SJSA1 (cell line): ENCODE measurements at regions not wholly inside any gene's neighbourhood (a gene's known extent, or its start where the extent isn't known, plus 50 kb on each side); places are given as distances from the start of the nearest gene placed in this dataset.
"Not testable (repeated sequence)": the region's sequence is repeated elsewhere in the genome, so short reads cannot be mapped to it uniquely, and the experiment has no call there.

Experiments used
- DNase-seq, 2 experiments: peaks; one replicate each; pipeline ENCODE4 v3.0.0-alpha.2; 2015 to 2020; ENCODE audit warnings: low spot score in 2 of 2, low read depth in 1 of 2
- H3K27ac ChIP-seq: fragments of 250-450 bp; sonication (Bioruptor Pico); 2 replicates; pipeline ENCODE4 v1.5.1; 2020; ENCODE audit warnings: mild to moderate bottlenecking, moderate library complexity
- H3K27me3 ChIP-seq: fragments of 250-450 bp; sonication (Bioruptor Pico); replicated peaks from 2 replicates; pipeline ENCODE4 v1.5.1; 2020; ENCODE audit warnings: mild to moderate bottlenecking, moderate library complexity
- H3K36me3 ChIP-seq: fragments of 250-450 bp; sonication (Bioruptor Pico); 2 replicates; pipeline ENCODE4 v1.5.1; 2020; ENCODE audit warnings: mild to moderate bottlenecking
- H3K4me1 ChIP-seq: fragments of 250-450 bp; sonication (Bioruptor Pico); replicated peaks from 2 replicates; pipeline ENCODE4 v1.6.1; 2021; ENCODE audit warnings: mild to moderate bottlenecking
- H3K4me3 ChIP-seq: fragments of 250-450 bp; sonication (Bioruptor Pico); 2 replicates; pipeline ENCODE4 v1.5.1; 2020; ENCODE audit warnings: mild to moderate bottlenecking
- H3K9me3 ChIP-seq: fragments of 250-450 bp; sonication (Bioruptor Pico); replicated peaks from 2 replicates; pipeline ENCODE4 v1.5.1; 2020; ENCODE audit warnings: mild to moderate bottlenecking

GRCh38 chr6:94559829-94560537, 1017.4 kb upstream of the MANEA start:
- H3K4me3 ChIP-seq: no peak overlapping the region
- H3K27ac ChIP-seq: no peak overlapping the region
- no peaks in the 10 kb centered on the region for H3K36me3 ChIP-seq
- H3K27me3 ChIP-seq: no peaks in the 10 kb centered on the region
- DNase-seq: no peak
- H3K9me3 ChIP-seq: no peaks in the 10 kb centered on the region
- H3K4me1 ChIP-seq: no peaks in the 10 kb centered on the region

- not testable (repeated sequence) for DNase-seq, H3K36me3 ChIP-seq, H3K27ac ChIP-seq, H3K9me3 ChIP-seq, H3K4me3 ChIP-seq, H3K27me3 ChIP-seq, H3K4me1 ChIP-seq
These were observed 1020.1 kb upstream of the MANEA start for GRCh38 chr6:94557207-94557606.

- Histone ChIP-seq H3K27ac (no peak overlapping the region), H3K4me1 (no peaks in the 10 kb centered on the region), H3K36me3 (no peaks in the 10 kb centered on the region), H3K9me3 (no peaks in the 10 kb centered on the region; the same call in 1 of the 2 replicates), H3K4me3 (no peak overlapping the region), H3K27me3 (no peaks in the 10 kb centered on the region)
- DNase-seq: no peak
These were observed 1029.1 kb upstream of the MANEA start for GRCh38 chr6:94548201-94548600.

- Histone ChIP-seq H3K27ac (no peak overlapping the region), H3K36me3 (no peaks in the 10 kb centered on the region), H3K4me3 (no peak overlapping the region), H3K4me1 (no peaks in the 10 kb centered on the region), H3K9me3 (no peaks in the 10 kb centered on the region; the same call in 1 of the 2 replicates), H3K27me3 (no peaks in the 10 kb centered on the region)
- no peak for DNase-seq
These were observed 1041.5 kb upstream of the MANEA start for GRCh38 chr6:94535798-94536197.

GRCh38 chr6:94511502-94512088, 1065.7 kb upstream of the MANEA start:
- H3K36me3 ChIP-seq: no peaks in the 10 kb centered on the region
- no peaks in the 10 kb centered on the region for H3K9me3 ChIP-seq
- DNase-seq: no peak
- H3K4me1 ChIP-seq: no peaks in the 10 kb centered on the region
- H3K4me3 ChIP-seq: no peak overlapping the region
- no peak overlapping the region for H3K27ac ChIP-seq
- no peaks in the 10 kb centered on the region for H3K27me3 ChIP-seq

- H3K4me3 ChIP-seq: no peak overlapping the region
- no peak overlapping the region for H3K27ac ChIP-seq
- no peaks in the 10 kb centered on the region for H3K36me3 ChIP-seq
- no peaks in the 10 kb centered on the region for H3K4me1 ChIP-seq
- no peaks in the 10 kb centered on the region for H3K27me3 ChIP-seq
- no peaks in the 10 kb centered on the region for H3K9me3 ChIP-seq
- DNase-seq: no peak
These were observed 1066.5 kb upstream of the MANEA start for GRCh38 chr6:94510877-94511276.

- no peak for DNase-seq
- Histone ChIP-seq H3K4me1 (no peaks in the 10 kb centered on the region), H3K27me3 (no peaks in the 10 kb centered on the region), H3K36me3 (no peaks in the 10 kb centered on the region), H3K9me3 (no peaks in the 10 kb centered on the region), H3K27ac (no peak overlapping the region), H3K4me3 (no peak overlapping the region)
These were observed 1075.8 kb upstream of the MANEA start for GRCh38 chr6:94501516-94501915.

- Histone ChIP-seq H3K36me3 (no peaks in the 10 kb centered on the region), H3K4me1 (no peaks in the 10 kb centered on the region), H3K27ac (no peak overlapping the region), H3K9me3 (no peaks in the 10 kb centered on the region), H3K27me3 (no peaks in the 10 kb centered on the region), H3K4me3 (no peak overlapping the region)
- no peak for DNase-seq
These were observed 1078.7 kb upstream of the EPHA7 start for GRCh38 chr6:94498099-94498498.

- no peak for DNase-seq
- H3K27ac ChIP-seq: no peak overlapping the region
- H3K4me1 ChIP-seq: no peaks in the 10 kb centered on the region
- H3K9me3 ChIP-seq: no peaks in the 10 kb centered on the region
- H3K4me3 ChIP-seq: no peak overlapping the region
- no peaks in the 10 kb centered on the region for H3K27me3 ChIP-seq
- no peaks in the 10 kb centered on the region for H3K36me3 ChIP-seq
These were observed 1075.1 kb upstream of the EPHA7 start for GRCh38 chr6:94494500-94494899.

- Histone ChIP-seq H3K4me1 (no peaks in the 10 kb centered on the region), H3K27ac (no peak overlapping the region), H3K36me3 (no peaks in the 10 kb centered on the region), H3K4me3 (no peak overlapping the region), H3K27me3 (no peaks in the 10 kb centered on the region), H3K9me3 (no peaks in the 10 kb centered on the region)
- no peak for DNase-seq
These were observed 1068.0 kb upstream of the EPHA7 start for GRCh38 chr6:94487371-94487770.

GRCh38 chr6:94478133-94479005, 1059.0 kb upstream of the EPHA7 start:
- Histone ChIP-seq H3K36me3 (no peaks in the 10 kb centered on the region), H3K4me3 (no peak overlapping the region), H3K27ac (no peak overlapping the region), H3K4me1 (no peaks in the 10 kb centered on the region), H3K9me3 (no peaks in the 10 kb centered on the region; the same call in 1 of the 2 replicates), H3K27me3 (no peaks in the 10 kb centered on the region)
- DNase-seq: no peak

- Histone ChIP-seq H3K27me3 (no peaks in the 10 kb centered on the region), H3K9me3 (no peaks in the 10 kb centered on the region), H3K27ac (no peak overlapping the region), H3K4me1 (no peaks in the 10 kb centered on the region), H3K4me3 (no peak overlapping the region), H3K36me3 (no peaks in the 10 kb centered on the region)
- DNase-seq: no peak
These were observed 1049.5 kb upstream of the EPHA7 start for GRCh38 chr6:94468830-94469229.

GRCh38 chr6:94464018-94464510, 1044.7 kb upstream of the EPHA7 start:
- no peaks in the 10 kb centered on the region for H3K9me3 ChIP-seq
- no peaks in the 10 kb centered on the region for H3K4me1 ChIP-seq
- no peaks in the 10 kb centered on the region for H3K36me3 ChIP-seq
- no peak for DNase-seq
- H3K4me3 ChIP-seq: no peak overlapping the region
- no peaks in the 10 kb centered on the region for H3K27me3 ChIP-seq
- H3K27ac ChIP-seq: no peak overlapping the region

GRCh38 chr6:94463306-94463705, 1043.9 kb upstream of the EPHA7 start:
- DNase-seq: no peak
- Histone ChIP-seq H3K27me3 (no peaks in the 10 kb centered on the region), H3K9me3 (no peaks in the 10 kb centered on the region), H3K4me3 (no peak overlapping the region), H3K27ac (no peak overlapping the region), H3K36me3 (no peaks in the 10 kb centered on the region), H3K4me1 (no peaks in the 10 kb centered on the region)
